Spleen (tissue), 11 donors: ENCODE measurements at regions not wholly inside any gene's neighbourhood (a gene's known extent, or its start where the extent isn't known, plus 50 kb on each side); places are given as distances from the start of the nearest gene placed in this dataset.

Experiments
- DNase-seq: peaks from one replicate; pipeline ENCODE4 v3.0.0-alpha.2; 2020
- H3K27ac ChIP-seq, 8 donors: fragments of 200-600 bp; sonication (generic) in 7 of 8; 1 replicate in 4 of 8; 2 replicates in 4 of 8; pipeline versions ENCODE4 v1.5.0 to v1.8.0; 2016 to 2021; ENCODE audit warnings: inconsistent platforms in 4 of 8, mild to moderate bottlenecking in 4 of 8, moderate library complexity in 1 of 8
- H3K27me3 ChIP-seq, 7 donors: fragments of 200-600 bp; sonication (generic) in 6 of 7; replicated peaks in 1 of 7; 1 replicate in 4 of 7; 2 replicates in 3 of 7; pipeline versions ENCODE4 v1.5.0 to v1.8.0; 2016 to 2021; ENCODE audit warnings: inconsistent platforms in 3 of 7, mild to moderate bottlenecking in 1 of 7
- H3K36me3 ChIP-seq, 6 donors: fragments of 200-600 bp; sonication (generic) in 5 of 6; 1 replicate in 4 of 6; 2 replicates in 2 of 6; pipeline versions ENCODE4 v1.5.0 to v1.8.0; 2016 to 2021; ENCODE audit warnings: inconsistent platforms in 2 of 6
- H3K4me1 ChIP-seq, 6 donors: fragments of 200-600 bp; sonication (generic) in 5 of 6; 1 replicate in 3 of 6; 2 replicates in 3 of 6; pipeline versions ENCODE4 v1.5.0 to v1.8.0; 2016 to 2021; ENCODE audit warnings: inconsistent platforms in 3 of 6
- H3K4me3 ChIP-seq, 8 donors: fragments of 200-600 bp; sonication (generic) in 7 of 8; 1 replicate in 4 of 8; 2 replicates in 4 of 8; pipeline versions ENCODE4 v1.5.0 to v1.8.0; 2016 to 2021; ENCODE audit warnings: inconsistent platforms in 4 of 8, mild to moderate bottlenecking in 4 of 8, moderate library complexity in 2 of 8
- H3K9me3 ChIP-seq, 8 donors: fragments of 200-600 bp; sonication (generic) in 7 of 8; 1 replicate in 4 of 8; 2 replicates in 4 of 8; pipeline versions ENCODE4 v1.5.0 to v1.8.0; 2016 to 2021; ENCODE audit warnings: inconsistent platforms in 4 of 8
- CTCF ChIP-seq, 11 experiments: fragments of 200-600 bp in 7 of 11; fragments of 450-650 bp in 4 of 11; sonication (generic) in 4 of 11; IDR thresholded peaks in 8 of 11; conservative IDR thresholded peaks in 3 of 11; 1 replicate in 7 of 11; 2 replicates in 4 of 11; pipeline versions ENCODE4 v1.4.0 to v1.8.0; 2016 to 2021; ENCODE audit warnings: antibody characterized with exemption in 11 of 11, inconsistent platforms in 4 of 11, mild to moderate bottlenecking in 1 of 11
- POLR2A ChIP-seq, 3 donors: fragments of 450-650 bp; IDR thresholded peaks; one replicate each; pipeline ENCODE4 v1.5.1; 2017; ENCODE audit warnings: antibody characterized with exemption in 3 of 3, mild to moderate bottlenecking in 1 of 3
- POLR2AphosphoS5 ChIP-seq, 3 donors: sonication (generic); formaldehyde crosslinking; IDR thresholded peaks; one replicate each; pipeline ENCODE4 v1.5.1; 2017; ENCODE audit warnings: antibody characterized with exemption in 3 of 3
- WGBS, 5 donors: extraction: QIAGEN DNeasy Blood & Tissue Kit in 3 of 5; methylation state at CpG; one replicate each; pipeline versions ENCODE4 v1.1.5 to v1.1.7; 2013 to 2018; 5-methylcytosine and 5-hydroxymethylcytosine counted together
- intact Hi-C: fragments of 100-400 bp; cut with DNase I; formaldehyde crosslinking; loops from one replicate; pipeline ENCODE4 v1.15.0; 2023; ENCODE audit warnings: low total_unique reads
- donor health status: healthy with polysubstance abuse.
- donor health status: DM: no; HTN: no; CAD: no; lungs with moderate emphysema.
- donor health status: DM: no; HTN: no; CAD: no.
- donor health status: Bipolar disorder and iron deficiency.
- donor health status: healthy.
- donor health status: DM: no; HTN: no; CAD: no.
- donor health status: DM: yes; HTN: yes; CAD: no.

DNA sequence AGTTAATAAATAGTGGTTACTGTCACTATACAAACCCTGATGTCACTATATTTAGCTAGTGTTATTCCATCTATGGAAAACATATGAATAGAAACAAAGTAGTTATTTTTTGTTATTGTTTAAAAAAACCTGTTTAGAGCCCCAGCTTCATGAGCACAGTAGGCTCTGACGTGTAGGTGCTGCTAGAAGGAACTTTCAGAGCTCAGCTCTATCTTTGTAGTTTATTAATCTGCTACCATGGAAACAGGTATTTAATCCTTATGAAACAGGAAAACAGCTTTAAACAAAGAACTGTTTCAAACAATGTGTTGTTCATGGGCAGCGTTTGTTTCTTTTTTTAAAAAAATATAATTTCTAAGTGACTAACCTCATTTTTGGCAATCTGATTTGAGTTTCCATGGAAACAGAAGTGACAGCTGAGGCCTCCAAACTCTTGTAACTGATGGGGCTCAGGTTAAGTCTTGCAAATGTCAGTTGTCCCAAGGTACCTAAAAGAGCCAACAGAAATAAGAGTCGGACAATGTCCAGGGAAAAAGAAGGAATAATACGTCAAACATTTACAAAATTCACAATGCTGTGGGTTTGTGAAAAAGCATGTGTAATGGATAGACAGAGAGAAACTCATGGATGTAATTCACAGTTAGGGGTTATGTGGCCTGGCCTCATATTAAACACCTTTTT is 162.0 kb upstream of the C21orf91 start:
- intact Hi-C loops: no loop called here
- WGBS, 5 donors: 76 to 85% (median 80%) methylated on average over 4 of the region's 4 CpGs
- Histone ChIP-seq H3K4me1 (no peaks in the 10 kb centered on the region), H3K36me3 (no peaks in the 10 kb centered on the region), H3K9me3 (peaks cover 0 to 9% (median 0%) of the 10 kb centered on the region in 8 donors), H3K27me3 (no peaks in the 10 kb centered on the region), H3K4me3 (no peak overlapping the region), H3K27ac (peak overlapping the region in 1 of 8 donors; percentile 18)
- no peak for DNase-seq
- TF ChIP-seq CTCF (IDR thresholded peaks at IDR 0.05 in 8 of 11, conservative IDR thresholded peaks at IDR 0.05 in 3 of 11) (no peak), POLR2A (IDR thresholded peaks at IDR 0.05) (no peak), POLR2AphosphoS5 (IDR thresholded peaks at IDR 0.05) (no peak)

GRCh38 chr21:17979763-17980162 is 160.6 kb upstream of the C21orf91 start:
- H3K27ac ChIP-seq: peak overlapping the region in 1 of 8 donors; percentile 18
- H3K4me3 ChIP-seq: no peak overlapping the region
- no peaks in the 10 kb centered on the region for H3K36me3 ChIP-seq
- intact Hi-C loops: no loop called here
- WGBS, 5 donors: 43 to 70% (median 65%) methylated on average over 1 of the region's 1 CpG
- H3K9me3 ChIP-seq: peaks cover 0 to 8% (median 0%) of the 10 kb centered on the region in 8 donors
- TF ChIP-seq POLR2A (IDR thresholded peaks at IDR 0.05) (no peak), CTCF (IDR thresholded peaks at IDR 0.05 in 8 of 11, conservative IDR thresholded peaks at IDR 0.05 in 3 of 11) (no peak), POLR2AphosphoS5 (IDR thresholded peaks at IDR 0.05) (no peak)
- no peaks in the 10 kb centered on the region for H3K27me3 ChIP-seq
- no peak for DNase-seq
- H3K4me1 ChIP-seq: no peaks in the 10 kb centered on the region

GRCh38 chr21:17978895-17979294 is 159.7 kb upstream of the C21orf91 start:
- peaks cover 0 to 8% (median 0%) of the 10 kb centered on the region in 8 donors for H3K9me3 ChIP-seq
- no peak overlapping the region for H3K27ac ChIP-seq
- 75 to 90% (median 88%) methylated on average over 3 of the region's 3 CpGs for WGBS, 5 donors
- no peaks in the 10 kb centered on the region for H3K36me3 ChIP-seq
- no peaks in the 10 kb centered on the region for H3K27me3 ChIP-seq
- no peak overlapping the region for H3K4me3 ChIP-seq
- TF ChIP-seq CTCF (IDR thresholded peaks at IDR 0.05 in 8 of 11, conservative IDR thresholded peaks at IDR 0.05 in 3 of 11): no peak
- no peak for TF ChIP-seq POLR2AphosphoS5 (IDR thresholded peaks at IDR 0.05)
- no peak for TF ChIP-seq POLR2A (IDR thresholded peaks at IDR 0.05)
- DNase-seq: no peak
- intact Hi-C loops: no loop called here
- no peaks in the 10 kb centered on the region for H3K4me1 ChIP-seq

DNA sequence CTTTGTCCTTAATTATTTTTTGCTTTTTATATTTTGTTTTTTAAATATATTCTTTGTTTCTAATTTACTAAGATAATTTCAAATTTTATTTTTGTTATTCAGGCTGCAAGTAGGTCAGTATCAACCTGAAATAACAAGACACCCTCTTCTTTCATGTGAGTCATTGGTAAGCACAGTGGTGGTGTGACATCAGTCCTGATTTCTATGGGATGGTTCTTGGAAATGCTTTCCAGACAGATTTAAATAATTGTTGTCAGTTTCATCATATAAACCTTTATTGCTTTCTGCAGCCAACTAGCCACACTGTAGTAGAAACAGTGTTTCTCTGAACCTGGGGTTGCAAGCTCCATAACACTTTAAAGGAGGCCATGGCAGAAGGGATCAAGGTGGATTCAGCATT is 157.5 kb upstream of the C21orf91 start:
- Histone ChIP-seq H3K4me3 (no peak overlapping the region), H3K36me3 (no peaks in the 10 kb centered on the region), H3K4me1 (no peaks in the 10 kb centered on the region), H3K27me3 (no peaks in the 10 kb centered on the region), H3K27ac (no peak overlapping the region), H3K9me3 (peaks cover 0 to 8% (median 0%) of the 10 kb centered on the region in 8 donors)
- TF ChIP-seq POLR2A (IDR thresholded peaks at IDR 0.05) (no peak), CTCF (IDR thresholded peaks at IDR 0.05 in 8 of 11, conservative IDR thresholded peaks at IDR 0.05 in 3 of 11) (no peak), POLR2AphosphoS5 (IDR thresholded peaks at IDR 0.05) (no peak)
- DNase-seq: no peak
- intact Hi-C loops: no loop called here
